Middle frontal gyrus (tissue), 1 donor: ENCODE measurements at regions not wholly inside any gene's neighbourhood (a gene's known extent, or its start where the extent isn't known, plus 50 kb on each side); places are given as distances from the start of the nearest gene placed in this dataset.

Source experiments
- DNase-seq: peaks from one replicate; pipeline ENCODE4 v3.0.0-alpha.2; 2015; ENCODE audit warnings: low spot score; ENCODE audit errors: extremely low spot score

- DNase-seq = no peak
Observed at GRCh38 chr15:38046257-38047051, 112.0 kb downstream of the TMCO5A start.

GRCh38 chr15:38048001-38048455, 113.6 kb downstream of the TMCO5A start:
- no peak for DNase-seq

GRCh38 chr15:38049891-38050290, 115.5 kb downstream of the TMCO5A start:
- no peak for DNase-seq

GRCh38 chr15:38050529-38051448, 116.3 kb downstream of the TMCO5A start:
- no peak for DNase-seq

GRCh38 chr15:38053205-38053604, 118.8 kb downstream of the TMCO5A start:
- DNase-seq = no peak

GRCh38 chr15:38053776-38054175, 119.3 kb downstream of the TMCO5A start:
- DNase-seq = no peak

- DNase-seq = no peak
Observed at GRCh38 chr15:38054488-38054887, 120.0 kb downstream of the TMCO5A start.

GRCh38 chr15:38058596-38059075, 124.2 kb downstream of the TMCO5A start:
- DNase-seq = no peak

- no peak for DNase-seq
Observed at GRCh38 chr15:38059665-38060064, 125.2 kb downstream of the TMCO5A start.

- no peak for DNase-seq
Observed at GRCh38 chr15:38061856-38062649, 127.6 kb downstream of the TMCO5A start.

- DNase-seq = no peak
Observed at GRCh38 chr15:38062696-38063095, 128.3 kb downstream of the TMCO5A start.

GRCh38 chr15:38065721-38066345, 131.4 kb downstream of the TMCO5A start:
- DNase-seq = no peak

- no peak for DNase-seq
Observed at GRCh38 chr15:38066612-38067011, 132.2 kb downstream of the TMCO5A start.

GRCh38 chr15:38068626-38069391, 134.4 kb downstream of the TMCO5A start:
- no peak for DNase-seq

GRCh38 chr15:38069511-38070011, 135.1 kb downstream of the TMCO5A start:
- no peak for DNase-seq

GRCh38 chr15:38070778-38071177, 136.3 kb downstream of the TMCO5A start:
- DNase-seq = no peak

GRCh38 chr15:38071211-38071972, 137.0 kb downstream of the TMCO5A start:
- no peak for DNase-seq

- DNase-seq = no peak
Observed at GRCh38 chr15:38072007-38072347, 137.5 kb downstream of the TMCO5A start.
